ENCODE measurements at regions not wholly inside any gene's neighbourhood (a gene's known extent, or its start where the extent isn't known, plus 50 kb on each side); places are given as distances from the start of the nearest gene placed in this dataset.

DNA sequence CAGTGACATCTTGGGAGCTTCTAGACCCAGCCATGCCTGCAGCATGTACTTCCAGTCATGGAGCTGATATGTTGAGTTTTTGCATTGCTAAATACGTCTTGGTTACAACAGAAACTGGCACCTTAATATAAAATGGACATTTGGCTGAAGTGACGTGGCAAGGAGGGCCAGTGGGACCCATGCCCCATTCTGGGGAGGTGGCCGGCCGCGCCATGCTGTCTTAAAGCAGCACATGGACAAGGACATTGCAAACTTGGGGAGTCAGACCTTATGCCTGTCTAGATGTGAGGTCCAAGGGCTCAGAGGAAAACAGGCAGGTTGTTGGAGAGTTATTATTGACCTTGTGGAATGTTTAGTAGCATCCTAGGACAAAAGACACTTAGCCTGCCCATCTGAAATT is 588.0 kb upstream of the CDH4 start:
- H3K9ac ChIP-seq (ENCODE audit: low read length), result no peak overlapping the region
- H3K79me2 ChIP-seq (ENCODE audit: insufficient read depth, low read length), result no peaks in the 10 kb centered on the region
- no peak overlapping the region for H3K4me3 ChIP-seq (ENCODE audit: insufficient read depth, low read length, poor library complexity, severe bottlenecking)
- H4K20me1 ChIP-seq (ENCODE audit: low read depth, low read length), result no peaks in the 10 kb centered on the region
- H3K4me2 ChIP-seq (ENCODE audit: low read depth, low read length, poor library complexity, severe bottlenecking), result no peak overlapping the region
- no peaks in the 10 kb centered on the region for H3K27me3 ChIP-seq (ENCODE audit: low read length)
- H3K27ac ChIP-seq (ENCODE audit: low read depth, low read length), result no peak overlapping the region
- no peaks in the 10 kb centered on the region for H3K9me2 ChIP-seq (replicated peaks; ENCODE audit: insufficient read depth, low read length)
- H2AFZ ChIP-seq (ENCODE audit: low read depth, low read length, severe bottlenecking), result no peak overlapping the region
- TF ChIP-seq EZH2phosphoT487 (conservative IDR thresholded peaks at IDR 0.05; ENCODE audit: low read length) (no peak), CTCF (IDR thresholded peaks at IDR 0.05; ENCODE audit: insufficient read depth, low read length, poor library complexity, severe bottlenecking) (no peak)
- H3K9me3 ChIP-seq (ENCODE audit: insufficient read depth, low read length), result no peaks in the 10 kb centered on the region
- H3K36me3 ChIP-seq (ENCODE audit: low read length), result no peaks in the 10 kb centered on the region
- H3F3A ChIP-seq (ENCODE audit: insufficient read depth), result no peaks in the 10 kb centered on the region

DNA sequence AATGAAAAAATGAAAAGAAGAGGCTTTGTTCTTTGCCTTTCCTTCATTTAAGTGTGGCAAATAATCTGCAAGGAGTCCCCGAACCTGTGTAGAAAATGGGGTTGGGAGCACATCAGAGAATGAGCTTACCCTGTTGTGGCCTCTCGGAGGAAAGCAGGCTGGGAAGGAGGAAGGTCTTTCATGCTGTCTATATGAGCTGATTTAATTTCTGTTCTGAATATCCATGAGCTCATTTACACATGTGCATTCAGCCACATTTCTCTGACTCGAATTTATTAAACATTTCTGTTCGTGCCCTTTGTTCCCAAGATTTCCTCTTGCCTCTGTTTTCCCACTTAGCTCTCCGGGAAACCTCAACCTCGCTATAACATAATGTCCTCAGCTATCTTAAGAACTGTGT is 584.4 kb upstream of the CDH4 start:
- no peak for TF ChIP-seq EZH2phosphoT487 (conservative IDR thresholded peaks at IDR 0.05; ENCODE audit: low read length)
- TF ChIP-seq CTCF (IDR thresholded peaks at IDR 0.05; ENCODE audit: insufficient read depth, low read length, poor library complexity, severe bottlenecking), result no peak
- no peak overlapping the region for H3K4me2 ChIP-seq (ENCODE audit: low read depth, low read length, poor library complexity, severe bottlenecking)
- no peak overlapping the region for H3K4me3 ChIP-seq (ENCODE audit: insufficient read depth, low read length, poor library complexity, severe bottlenecking)
- H3K9ac ChIP-seq (ENCODE audit: low read length), result no peak overlapping the region
- no peaks in the 10 kb centered on the region for H3K27me3 ChIP-seq (ENCODE audit: low read length)
- no peaks in the 10 kb centered on the region for H3K9me3 ChIP-seq (ENCODE audit: insufficient read depth, low read length)
- no peak overlapping the region for H2AFZ ChIP-seq (ENCODE audit: low read depth, low read length, severe bottlenecking)
- H3F3A ChIP-seq (ENCODE audit: insufficient read depth), result no peaks in the 10 kb centered on the region
- no peaks in the 10 kb centered on the region for H4K20me1 ChIP-seq (ENCODE audit: low read depth, low read length)
- no peak overlapping the region for H3K27ac ChIP-seq (ENCODE audit: low read depth, low read length)
- no peaks in the 10 kb centered on the region for H3K36me3 ChIP-seq (ENCODE audit: low read length)
- no peaks in the 10 kb centered on the region for H3K79me2 ChIP-seq (ENCODE audit: insufficient read depth, low read length)
- no peaks in the 10 kb centered on the region for H3K9me2 ChIP-seq (replicated peaks; ENCODE audit: insufficient read depth, low read length)

GRCh38 chr20:60669211-60669610 is 582.9 kb upstream of the CDH4 start:
- no peak overlapping the region for H3K4me2 ChIP-seq (ENCODE audit: low read depth, low read length, poor library complexity, severe bottlenecking)
- TF ChIP-seq EZH2phosphoT487 (conservative IDR thresholded peaks at IDR 0.05; ENCODE audit: low read length) (no peak), CTCF (IDR thresholded peaks at IDR 0.05; ENCODE audit: insufficient read depth, low read length, poor library complexity, severe bottlenecking) (no peak)
- H3K9me2 ChIP-seq (replicated peaks; ENCODE audit: insufficient read depth, low read length), result no peaks in the 10 kb centered on the region
- H3F3A ChIP-seq (ENCODE audit: insufficient read depth), result no peaks in the 10 kb centered on the region
- H3K27ac ChIP-seq (ENCODE audit: low read depth, low read length), result no peak overlapping the region
- no peaks in the 10 kb centered on the region for H3K27me3 ChIP-seq (ENCODE audit: low read length)
- no peak overlapping the region for H2AFZ ChIP-seq (ENCODE audit: low read depth, low read length, severe bottlenecking)
- H3K79me2 ChIP-seq (ENCODE audit: insufficient read depth, low read length), result no peaks in the 10 kb centered on the region
- H4K20me1 ChIP-seq (ENCODE audit: low read depth, low read length), result no peaks in the 10 kb centered on the region
- no peaks in the 10 kb centered on the region for H3K9me3 ChIP-seq (ENCODE audit: insufficient read depth, low read length)
- no peaks in the 10 kb centered on the region for H3K36me3 ChIP-seq (ENCODE audit: low read length)
- H3K9ac ChIP-seq (ENCODE audit: low read length), result no peak overlapping the region
- H3K4me3 ChIP-seq (ENCODE audit: insufficient read depth, low read length, poor library complexity, severe bottlenecking), result no peak overlapping the region

DNA sequence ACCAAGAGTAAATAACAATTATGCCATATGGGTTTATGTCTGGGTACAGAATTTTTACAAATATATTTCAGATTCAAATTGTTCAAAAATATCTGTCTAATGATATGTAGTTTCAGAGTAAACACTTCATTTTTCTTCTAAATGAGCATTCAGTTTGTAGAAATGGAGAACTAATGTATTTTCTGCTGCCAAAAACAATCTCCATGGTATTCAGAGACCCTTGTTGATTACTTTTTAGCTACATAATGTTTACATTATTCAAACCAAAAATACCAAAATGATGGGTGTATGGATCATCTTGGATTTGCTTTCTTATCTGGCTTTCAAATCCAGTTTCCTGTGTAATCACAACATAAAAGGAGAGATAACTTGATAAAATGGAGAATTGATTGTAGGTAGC is 576.0 kb upstream of the CDH4 start:
- H3K27ac ChIP-seq (ENCODE audit: low read depth, low read length), result no peak overlapping the region
- H3K9me3 ChIP-seq (ENCODE audit: insufficient read depth, low read length), result no peaks in the 10 kb centered on the region
- H3K36me3 ChIP-seq (ENCODE audit: low read length), result no peaks in the 10 kb centered on the region
- H3K4me3 ChIP-seq (ENCODE audit: insufficient read depth, low read length, poor library complexity, severe bottlenecking), result no peak overlapping the region
- H2AFZ ChIP-seq (ENCODE audit: low read depth, low read length, severe bottlenecking), result no peak overlapping the region
- H4K20me1 ChIP-seq (ENCODE audit: low read depth, low read length), result no peaks in the 10 kb centered on the region
- H3F3A ChIP-seq (ENCODE audit: insufficient read depth), result no peaks in the 10 kb centered on the region
- H3K4me2 ChIP-seq (ENCODE audit: low read depth, low read length, poor library complexity, severe bottlenecking), result no peak overlapping the region
- H3K79me2 ChIP-seq (ENCODE audit: insufficient read depth, low read length), result no peaks in the 10 kb centered on the region
- TF ChIP-seq CTCF (IDR thresholded peaks at IDR 0.05; ENCODE audit: insufficient read depth, low read length, poor library complexity, severe bottlenecking), result no peak
- no peak for TF ChIP-seq EZH2phosphoT487 (conservative IDR thresholded peaks at IDR 0.05; ENCODE audit: low read length)
- no peak overlapping the region for H3K9ac ChIP-seq (ENCODE audit: low read length)
- no peaks in the 10 kb centered on the region for H3K9me2 ChIP-seq (replicated peaks; ENCODE audit: insufficient read depth, low read length)
- H3K27me3 ChIP-seq (ENCODE audit: low read length), result no peaks in the 10 kb centered on the region
